WTC11 (cell line): ENCODE measurements at regions not wholly inside any gene's neighbourhood (a gene's known extent, or its start where the extent isn't known, plus 50 kb on each side); places are given as distances from the start of the nearest gene placed in this dataset.

ENCODE experiments used
- ATAC-seq: fragments of 200-7000 bp; cut with Tn5 transposase; 2 replicates; pipeline ENCODE4 v1.10.0; 2021; ENCODE audit warnings: mild to moderate bottlenecking, moderate library complexity
- CTCF ChIA-PET: fragments of 300-600 bp; sonication (Branson Sonifier 250); formaldehyde crosslinking; loops from one replicate; lab custom pipeline; 2021; ENCODE audit warnings: antibody characterized with exemption; lab: Charles Lee
- POLR2A ChIA-PET: fragments of 350-600 bp; sonication (Branson Sonifier 250); formaldehyde crosslinking; loops from one replicate; lab custom pipeline; 2021; ENCODE audit warnings: antibody characterized with exemption; lab: Charles Lee
- DNase-seq: peaks from one replicate; pipeline ENCODE4 v3.0.0; 2021; ENCODE audit warnings: low spot score
- H3K27ac Mint-ChIP-seq: 2 replicates; pipeline ENCODE4 v1.8.0; 2021; ENCODE audit warnings: mixed read lengths
- H3K27me3 Mint-ChIP-seq: 2 replicates; pipeline ENCODE4 v1.8.0; 2021; ENCODE audit warnings: low read depth, mild to moderate bottlenecking, moderate library complexity, mixed read lengths
- H3K36me3 Mint-ChIP-seq: 2 replicates; pipeline ENCODE4 v1.8.0; 2021; ENCODE audit warnings: mixed read lengths
- H3K4me1 Mint-ChIP-seq: 2 replicates; pipeline ENCODE4 v1.8.0; 2022; ENCODE audit warnings: mixed read lengths
- H3K4me3 Mint-ChIP-seq: 2 replicates; pipeline ENCODE4 v1.8.0; 2021; ENCODE audit warnings: mild to moderate bottlenecking, moderate library complexity, mixed read lengths
- H3K9me3 Mint-ChIP-seq: 2 replicates; pipeline ENCODE4 v1.8.0; 2021; ENCODE audit warnings: mixed read lengths
- CREM ChIP-seq: sonication (generic); formaldehyde crosslinking; IDR thresholded peaks from 2 replicates; pipeline ENCODE4 v1.8.1; 2022; ENCODE audit warnings: mild to moderate bottlenecking, missing genetic modification reagents, moderate library complexity
- ELF4 ChIP-seq: sonication (generic); formaldehyde crosslinking; IDR thresholded peaks from 2 replicates; pipeline ENCODE4 v1.8.1; 2022; ENCODE audit warnings: low read depth, mild to moderate bottlenecking, moderate library complexity, missing genetic modification reagents
- JAZF1 ChIP-seq: fragments of 250-450 bp; sonication (Bioruptor Pico); IDR thresholded peaks from 2 replicates; pipeline ENCODE4 v1.9.0; 2021; ENCODE audit warnings: moderate library complexity, mild to moderate bottlenecking, inconsistent platforms
- NFE2L1 ChIP-seq: sonication (generic); formaldehyde crosslinking; IDR thresholded peaks from 2 replicates; pipeline ENCODE4 v1.8.1; 2023; ENCODE audit warnings: missing genetic modification reagents
- NFYB ChIP-seq: sonication (generic); formaldehyde crosslinking; conservative IDR thresholded peaks from 2 replicates; pipeline ENCODE4 v1.8.0; 2022; ENCODE audit warnings: low read depth, missing genetic modification reagents
- RELA ChIP-seq: sonication (generic); formaldehyde crosslinking; IDR thresholded peaks from 2 replicates; pipeline ENCODE4 v1.8.1; 2022; ENCODE audit warnings: missing genetic modification reagents, mild to moderate bottlenecking, borderline replicate concordance
- ZBTB21 ChIP-seq: sonication (generic); formaldehyde crosslinking; IDR thresholded peaks from 2 replicates; pipeline ENCODE4 v1.8.1; 2023; ENCODE audit warnings: mild to moderate bottlenecking, missing genetic modification reagents, borderline replicate concordance
- ZNF232 ChIP-seq: sonication (generic); formaldehyde crosslinking; IDR thresholded peaks from 2 replicates; pipeline ENCODE4 v1.8.0; 2022; ENCODE audit warnings: mild to moderate bottlenecking, missing genetic modification reagents
- ZNF416 ChIP-seq: fragments of 250-450 bp; sonication (Bioruptor Pico); IDR thresholded peaks from 2 replicates; pipeline ENCODE4 v1.9.0; 2021; ENCODE audit warnings: mild to moderate bottlenecking, inconsistent platforms
- ZNF671 ChIP-seq: fragments of 250-450 bp; sonication (Bioruptor Pico); IDR thresholded peaks from 2 replicates; pipeline ENCODE4 v1.8.0; 2021; ENCODE audit warnings: mild to moderate bottlenecking
- TF ChIP-seq, protein P1 (sequence below): sonication (generic); formaldehyde crosslinking; IDR thresholded peaks from 2 replicates; pipeline ENCODE4 v1.8.1; 2023; ENCODE audit warnings: mild to moderate bottlenecking, missing genetic modification reagents, moderate library complexity
- TF ChIP-seq, protein P2 (sequence below): sonication (generic); formaldehyde crosslinking; IDR thresholded peaks from 2 replicates; pipeline ENCODE4 v1.8.0; 2022; ENCODE audit warnings: mild to moderate bottlenecking, missing genetic modification reagents
- TF ChIP-seq, protein P3 (sequence below): sonication (generic); formaldehyde crosslinking; IDR thresholded peaks from 2 replicates; pipeline ENCODE4 v1.8.1; 2023; ENCODE audit warnings: mild to moderate bottlenecking, moderate library complexity, missing genetic modification reagents
- TF ChIP-seq, protein P4 (sequence below): sonication (generic); formaldehyde crosslinking; IDR thresholded peaks from 2 replicates; pipeline ENCODE4 v1.8.1; 2023; ENCODE audit warnings: mild to moderate bottlenecking, missing genetic modification reagents, borderline replicate concordance
- TF ChIP-seq, protein P5 (sequence below): sonication (generic); formaldehyde crosslinking; IDR thresholded peaks from 2 replicates; pipeline ENCODE4 v1.8.0; 2022; ENCODE audit warnings: mild to moderate bottlenecking, missing genetic modification reagents
- TF ChIP-seq, protein P6 (sequence below): fragments of 250-450 bp; sonication (Bioruptor Pico); conservative IDR thresholded peaks from 2 replicates; pipeline ENCODE4 v1.9.0; 2021; ENCODE audit warnings: mild to moderate bottlenecking
- TF ChIP-seq, protein P7 (sequence below): fragments of 250-450 bp; sonication (Bioruptor Pico); IDR thresholded peaks from 2 replicates; pipeline ENCODE4 v1.9.0; 2021; ENCODE audit warnings: mild to moderate bottlenecking
- TF ChIP-seq, protein P8 (sequence below): fragments of 200-600 bp; IDR thresholded peaks from 2 replicates; pipeline ENCODE4 v1.8.0; 2022; ENCODE audit warnings: antibody characterized with exemption

DNA sequence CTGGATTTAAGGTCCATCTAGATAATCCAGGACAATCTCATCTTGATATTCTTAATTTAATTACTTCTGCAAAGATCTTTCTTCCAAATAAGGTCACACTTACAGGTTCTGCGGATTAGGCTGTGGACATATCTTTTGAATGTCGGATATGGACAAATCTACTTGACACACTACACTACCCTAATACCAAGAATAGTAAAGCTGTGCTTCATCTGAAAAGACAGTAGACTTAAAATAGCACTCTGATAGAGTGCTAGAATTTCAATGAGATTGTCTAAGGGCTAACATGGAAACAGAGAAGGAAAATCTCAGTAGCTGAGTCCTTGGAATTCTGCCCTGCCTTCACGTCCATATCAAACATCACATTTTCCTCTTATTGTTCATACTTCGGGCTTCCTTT, 1238.0 kb downstream of the EPHA7 start (continued):
- TF ChIP-seq, protein P1, sequence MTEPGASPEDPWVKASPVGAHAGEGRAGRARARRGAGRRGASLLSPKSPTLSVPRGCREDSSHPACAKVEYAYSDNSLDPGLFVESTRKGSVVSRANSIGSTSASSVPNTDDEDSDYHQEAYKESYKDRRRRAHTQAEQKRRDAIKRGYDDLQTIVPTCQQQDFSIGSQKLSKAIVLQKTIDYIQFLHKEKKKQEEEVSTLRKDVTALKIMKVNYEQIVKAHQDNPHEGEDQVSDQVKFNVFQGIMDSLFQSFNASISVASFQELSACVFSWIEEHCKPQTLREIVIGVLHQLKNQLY (CRISPR knock-in tag) = no peak
- TF ChIP-seq, protein P2, sequence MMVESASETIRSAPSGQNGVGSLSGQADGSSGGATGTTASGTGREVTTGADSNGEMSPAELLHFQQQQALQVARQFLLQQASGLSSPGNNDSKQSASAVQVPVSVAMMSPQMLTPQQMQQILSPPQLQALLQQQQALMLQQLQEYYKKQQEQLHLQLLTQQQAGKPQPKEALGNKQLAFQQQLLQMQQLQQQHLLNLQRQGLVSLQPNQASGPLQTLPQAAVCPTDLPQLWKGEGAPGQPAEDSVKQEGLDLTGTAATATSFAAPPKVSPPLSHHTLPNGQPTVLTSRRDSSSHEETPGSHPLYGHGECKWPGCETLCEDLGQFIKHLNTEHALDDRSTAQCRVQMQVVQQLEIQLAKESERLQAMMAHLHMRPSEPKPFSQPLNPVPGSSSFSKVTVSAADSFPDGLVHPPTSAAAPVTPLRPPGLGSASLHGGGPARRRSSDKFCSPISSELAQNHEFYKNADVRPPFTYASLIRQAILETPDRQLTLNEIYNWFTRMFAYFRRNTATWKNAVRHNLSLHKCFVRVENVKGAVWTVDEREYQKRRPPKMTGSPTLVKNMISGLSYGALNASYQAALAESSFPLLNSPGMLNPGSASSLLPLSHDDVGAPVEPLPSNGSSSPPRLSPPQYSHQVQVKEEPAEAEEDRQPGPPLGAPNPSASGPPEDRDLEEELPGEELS (CRISPR knock-in tag) = no peak
- TF ChIP-seq ELF4 (CRISPR knock-in tag) = no peak
- no peak for TF ChIP-seq ZNF416 (CRISPR knock-in tag)
- TF ChIP-seq CREM = no peak
- no peak for TF ChIP-seq ZNF671 (CRISPR knock-in tag)
- TF ChIP-seq, protein P3, sequence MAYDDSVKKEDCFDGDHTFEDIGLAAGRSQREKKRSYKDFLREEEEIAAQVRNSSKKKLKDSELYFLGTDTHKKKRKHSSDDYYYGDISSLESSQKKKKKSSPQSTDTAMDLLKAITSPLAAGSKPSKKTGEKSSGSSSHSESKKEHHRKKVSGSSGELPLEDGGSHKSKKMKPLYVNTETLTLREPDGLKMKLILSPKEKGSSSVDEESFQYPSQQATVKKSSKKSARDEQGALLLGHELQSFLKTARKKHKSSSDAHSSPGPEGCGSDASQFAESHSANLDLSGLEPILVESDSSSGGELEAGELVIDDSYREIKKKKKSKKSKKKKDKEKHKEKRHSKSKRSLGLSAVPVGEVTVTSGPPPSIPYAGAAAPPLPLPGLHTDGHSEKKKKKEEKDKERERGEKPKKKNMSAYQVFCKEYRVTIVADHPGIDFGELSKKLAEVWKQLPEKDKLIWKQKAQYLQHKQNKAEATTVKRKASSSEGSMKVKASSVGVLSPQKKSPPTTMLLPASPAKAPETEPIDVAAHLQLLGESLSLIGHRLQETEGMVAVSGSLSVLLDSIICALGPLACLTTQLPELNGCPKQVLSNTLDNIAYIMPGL (CRISPR knock-in tag) = no peak
- TF ChIP-seq ZBTB21 (CRISPR knock-in tag) = no peak

DNA sequence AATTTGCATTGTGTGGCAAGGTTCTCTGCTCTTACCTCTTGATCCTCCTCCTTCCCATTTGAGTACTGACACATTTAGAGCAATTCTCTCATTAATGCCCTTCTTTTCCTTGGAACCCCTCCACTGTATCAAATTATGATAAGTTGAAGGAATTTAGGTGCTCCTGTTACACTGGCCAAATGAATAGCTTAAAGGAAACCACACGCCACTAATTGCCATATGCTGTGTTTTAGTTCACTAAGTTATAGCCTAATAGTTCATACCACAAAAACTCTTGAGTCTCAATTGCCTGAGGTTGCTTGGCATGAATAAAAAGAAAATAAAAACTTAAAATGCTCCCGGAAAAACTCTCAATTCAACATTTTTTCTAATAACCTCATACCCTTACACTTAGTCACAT, 1239.3 kb downstream of the EPHA7 start:
- Mint-ChIP-seq H3K36me3 (no peaks in the 10 kb centered on the region), H3K9me3 (no peaks in the 10 kb centered on the region), H3K27ac (no peak overlapping the region), H3K4me1 (peaks cover 4% of the 10 kb centered on the region), H3K27me3 (no peaks in the 10 kb centered on the region), H3K4me3 (no peak overlapping the region)
- no peak for ATAC-seq
- CTCF ChIA-PET = no interaction called here
- no peak for DNase-seq
- POLR2A ChIA-PET = no interaction called here
- TF ChIP-seq JAZF1 (no peak), ZNF232 (CRISPR knock-in tag) (no peak), ZNF416 (CRISPR knock-in tag) (no peak), NFE2L1 (CRISPR knock-in tag) (no peak), NFYB (CRISPR knock-in tag) (no peak), RELA (no peak)
- TF ChIP-seq, protein P4, sequence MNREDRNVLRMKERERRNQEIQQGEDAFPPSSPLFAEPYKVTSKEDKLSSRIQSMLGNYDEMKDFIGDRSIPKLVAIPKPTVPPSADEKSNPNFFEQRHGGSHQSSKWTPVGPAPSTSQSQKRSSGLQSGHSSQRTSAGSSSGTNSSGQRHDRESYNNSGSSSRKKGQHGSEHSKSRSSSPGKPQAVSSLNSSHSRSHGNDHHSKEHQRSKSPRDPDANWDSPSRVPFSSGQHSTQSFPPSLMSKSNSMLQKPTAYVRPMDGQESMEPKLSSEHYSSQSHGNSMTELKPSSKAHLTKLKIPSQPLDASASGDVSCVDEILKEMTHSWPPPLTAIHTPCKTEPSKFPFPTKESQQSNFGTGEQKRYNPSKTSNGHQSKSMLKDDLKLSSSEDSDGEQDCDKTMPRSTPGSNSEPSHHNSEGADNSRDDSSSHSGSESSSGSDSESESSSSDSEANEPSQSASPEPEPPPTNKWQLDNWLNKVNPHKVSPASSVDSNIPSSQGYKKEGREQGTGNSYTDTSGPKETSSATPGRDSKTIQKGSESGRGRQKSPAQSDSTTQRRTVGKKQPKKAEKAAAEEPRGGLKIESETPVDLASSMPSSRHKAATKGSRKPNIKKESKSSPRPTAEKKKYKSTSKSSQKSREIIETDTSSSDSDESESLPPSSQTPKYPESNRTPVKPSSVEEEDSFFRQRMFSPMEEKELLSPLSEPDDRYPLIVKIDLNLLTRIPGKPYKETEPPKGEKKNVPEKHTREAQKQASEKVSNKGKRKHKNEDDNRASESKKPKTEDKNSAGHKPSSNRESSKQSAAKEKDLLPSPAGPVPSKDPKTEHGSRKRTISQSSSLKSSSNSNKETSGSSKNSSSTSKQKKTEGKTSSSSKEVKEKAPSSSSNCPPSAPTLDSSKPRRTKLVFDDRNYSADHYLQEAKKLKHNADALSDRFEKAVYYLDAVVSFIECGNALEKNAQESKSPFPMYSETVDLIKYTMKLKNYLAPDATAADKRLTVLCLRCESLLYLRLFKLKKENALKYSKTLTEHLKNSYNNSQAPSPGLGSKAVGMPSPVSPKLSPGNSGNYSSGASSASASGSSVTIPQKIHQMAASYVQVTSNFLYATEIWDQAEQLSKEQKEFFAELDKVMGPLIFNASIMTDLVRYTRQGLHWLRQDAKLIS (CRISPR knock-in tag) = no peak
- TF ChIP-seq, protein P3 (CRISPR knock-in tag) = no peak
- TF ChIP-seq, protein P5, sequence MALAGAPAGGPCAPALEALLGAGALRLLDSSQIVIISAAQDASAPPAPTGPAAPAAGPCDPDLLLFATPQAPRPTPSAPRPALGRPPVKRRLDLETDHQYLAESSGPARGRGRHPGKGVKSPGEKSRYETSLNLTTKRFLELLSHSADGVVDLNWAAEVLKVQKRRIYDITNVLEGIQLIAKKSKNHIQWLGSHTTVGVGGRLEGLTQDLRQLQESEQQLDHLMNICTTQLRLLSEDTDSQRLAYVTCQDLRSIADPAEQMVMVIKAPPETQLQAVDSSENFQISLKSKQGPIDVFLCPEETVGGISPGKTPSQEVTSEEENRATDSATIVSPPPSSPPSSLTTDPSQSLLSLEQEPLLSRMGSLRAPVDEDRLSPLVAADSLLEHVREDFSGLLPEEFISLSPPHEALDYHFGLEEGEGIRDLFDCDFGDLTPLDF (CRISPR knock-in tag) = no peak
- TF ChIP-seq, protein P6, sequence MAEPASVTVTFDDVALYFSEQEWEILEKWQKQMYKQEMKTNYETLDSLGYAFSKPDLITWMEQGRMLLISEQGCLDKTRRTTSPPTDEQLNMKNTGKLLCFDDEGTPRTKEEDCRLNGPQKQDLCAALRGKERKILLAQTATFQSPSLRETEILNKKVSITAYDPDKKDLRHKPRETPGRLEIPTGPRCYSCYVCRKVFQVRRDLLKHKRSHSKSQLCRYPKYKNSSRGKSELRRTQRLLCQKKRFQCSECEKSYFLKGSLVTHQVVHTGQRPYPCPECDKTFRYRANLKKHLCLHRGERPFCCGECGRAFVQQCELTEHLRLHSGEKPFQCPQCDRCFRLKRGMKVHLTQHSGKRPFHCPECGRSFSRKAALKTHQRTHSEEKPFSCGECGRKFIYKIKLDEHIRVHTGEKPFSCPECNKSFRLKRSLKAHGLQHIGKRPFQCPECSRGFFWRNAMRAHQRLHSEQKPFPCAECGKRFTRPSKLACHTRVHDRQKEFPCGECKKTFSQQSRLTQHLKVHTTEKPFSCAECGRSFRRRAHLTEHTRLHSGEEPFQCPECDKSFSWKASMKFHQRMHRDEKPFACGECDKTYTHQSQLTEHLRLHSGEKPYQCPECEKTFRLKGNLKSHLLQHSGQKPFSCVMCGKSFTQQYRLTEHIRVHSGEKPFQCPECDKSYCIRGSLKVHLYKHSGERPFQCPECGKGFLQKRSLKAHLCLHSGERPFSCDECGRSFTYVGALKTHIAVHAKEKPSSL (CRISPR knock-in tag) = no peak
- TF ChIP-seq, protein P7, sequence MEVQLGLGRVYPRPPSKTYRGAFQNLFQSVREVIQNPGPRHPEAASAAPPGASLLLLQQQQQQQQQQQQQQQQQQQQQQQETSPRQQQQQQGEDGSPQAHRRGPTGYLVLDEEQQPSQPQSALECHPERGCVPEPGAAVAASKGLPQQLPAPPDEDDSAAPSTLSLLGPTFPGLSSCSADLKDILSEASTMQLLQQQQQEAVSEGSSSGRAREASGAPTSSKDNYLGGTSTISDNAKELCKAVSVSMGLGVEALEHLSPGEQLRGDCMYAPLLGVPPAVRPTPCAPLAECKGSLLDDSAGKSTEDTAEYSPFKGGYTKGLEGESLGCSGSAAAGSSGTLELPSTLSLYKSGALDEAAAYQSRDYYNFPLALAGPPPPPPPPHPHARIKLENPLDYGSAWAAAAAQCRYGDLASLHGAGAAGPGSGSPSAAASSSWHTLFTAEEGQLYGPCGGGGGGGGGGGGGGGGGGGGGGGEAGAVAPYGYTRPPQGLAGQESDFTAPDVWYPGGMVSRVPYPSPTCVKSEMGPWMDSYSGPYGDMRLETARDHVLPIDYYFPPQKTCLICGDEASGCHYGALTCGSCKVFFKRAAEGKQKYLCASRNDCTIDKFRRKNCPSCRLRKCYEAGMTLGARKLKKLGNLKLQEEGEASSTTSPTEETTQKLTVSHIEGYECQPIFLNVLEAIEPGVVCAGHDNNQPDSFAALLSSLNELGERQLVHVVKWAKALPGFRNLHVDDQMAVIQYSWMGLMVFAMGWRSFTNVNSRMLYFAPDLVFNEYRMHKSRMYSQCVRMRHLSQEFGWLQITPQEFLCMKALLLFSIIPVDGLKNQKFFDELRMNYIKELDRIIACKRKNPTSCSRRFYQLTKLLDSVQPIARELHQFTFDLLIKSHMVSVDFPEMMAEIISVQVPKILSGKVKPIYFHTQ (CRISPR knock-in tag) = no peak
- TF ChIP-seq, protein P8, sequence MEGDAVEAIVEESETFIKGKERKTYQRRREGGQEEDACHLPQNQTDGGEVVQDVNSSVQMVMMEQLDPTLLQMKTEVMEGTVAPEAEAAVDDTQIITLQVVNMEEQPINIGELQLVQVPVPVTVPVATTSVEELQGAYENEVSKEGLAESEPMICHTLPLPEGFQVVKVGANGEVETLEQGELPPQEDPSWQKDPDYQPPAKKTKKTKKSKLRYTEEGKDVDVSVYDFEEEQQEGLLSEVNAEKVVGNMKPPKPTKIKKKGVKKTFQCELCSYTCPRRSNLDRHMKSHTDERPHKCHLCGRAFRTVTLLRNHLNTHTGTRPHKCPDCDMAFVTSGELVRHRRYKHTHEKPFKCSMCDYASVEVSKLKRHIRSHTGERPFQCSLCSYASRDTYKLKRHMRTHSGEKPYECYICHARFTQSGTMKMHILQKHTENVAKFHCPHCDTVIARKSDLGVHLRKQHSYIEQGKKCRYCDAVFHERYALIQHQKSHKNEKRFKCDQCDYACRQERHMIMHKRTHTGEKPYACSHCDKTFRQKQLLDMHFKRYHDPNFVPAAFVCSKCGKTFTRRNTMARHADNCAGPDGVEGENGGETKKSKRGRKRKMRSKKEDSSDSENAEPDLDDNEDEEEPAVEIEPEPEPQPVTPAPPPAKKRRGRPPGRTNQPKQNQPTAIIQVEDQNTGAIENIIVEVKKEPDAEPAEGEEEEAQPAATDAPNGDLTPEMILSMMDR = no peak
